Activated naive CD8-positive, alpha-beta T cell treated with anti-CD3 and anti-CD28 coated beads for 36 hours (primary cell): ENCODE measurements at regions not wholly inside any gene's neighbourhood (a gene's known extent, or its start where the extent isn't known, plus 50 kb on each side); places are given as distances from the start of the nearest gene placed in this dataset.

Source experiments
- DNase-seq: peaks from one replicate; pipeline ENCODE4 v3.0.0; 2021
- H3K27ac Mint-ChIP-seq: one replicate; pipeline ENCODE4 v1.8.0; 2022; ENCODE audit warnings: mild to moderate bottlenecking, moderate library complexity, mixed read lengths
- H3K27me3 Mint-ChIP-seq: one replicate; pipeline ENCODE4 v1.8.0; 2022; ENCODE audit warnings: mild to moderate bottlenecking, mixed read lengths
- H3K36me3 Mint-ChIP-seq: one replicate; pipeline ENCODE4 v1.8.0; 2021; ENCODE audit warnings: mild to moderate bottlenecking, mixed read lengths
- H3K4me1 Mint-ChIP-seq: one replicate; pipeline ENCODE4 v1.8.0; 2021; ENCODE audit warnings: mixed read lengths
- H3K4me3 Mint-ChIP-seq: one replicate; pipeline ENCODE4 v1.8.0; 2022; ENCODE audit warnings: mild to moderate bottlenecking, moderate library complexity, mixed read lengths
- H3K9me3 Mint-ChIP-seq: one replicate; pipeline ENCODE4 v1.8.0; 2022; ENCODE audit warnings: mixed read lengths

- Mint-ChIP-seq H3K4me3 (no peak overlapping the region), H3K36me3 (no peaks in the 10 kb centered on the region), H3K9me3 (no peaks in the 10 kb centered on the region), H3K4me1 (no peaks in the 10 kb centered on the region), H3K27ac (no peak overlapping the region), H3K27me3 (peaks cover 11% of the 10 kb centered on the region)
- no peak for DNase-seq
Observed at GRCh38 chr18:35770376-35771014, 189.0 kb downstream of the GALNT1 start.

GRCh38 chr18:35771172-35771571 lies 189.6 kb downstream of the GALNT1 start:
- DNase-seq, result no peak

GRCh38 chr18:35775887-35776286 lies 194.3 kb downstream of the GALNT1 start:
- no peak overlapping the region for H3K4me3 Mint-ChIP-seq
- H3K4me1 Mint-ChIP-seq, result no peaks in the 10 kb centered on the region
- no peak for DNase-seq
- no peaks in the 10 kb centered on the region for H3K36me3 Mint-ChIP-seq
- peaks cover 9% of the 10 kb centered on the region for H3K27me3 Mint-ChIP-seq
- H3K9me3 Mint-ChIP-seq, result peaks cover 2% of the 10 kb centered on the region
- no peak overlapping the region for H3K27ac Mint-ChIP-seq

More at GRCh38 chr18:35771172-35771571, 189.6 kb downstream of the GALNT1 start:
- H3K27ac Mint-ChIP-seq, result no peak overlapping the region
- H3K36me3 Mint-ChIP-seq, result no peaks in the 10 kb centered on the region
- no peaks in the 10 kb centered on the region for H3K4me1 Mint-ChIP-seq
- no peak overlapping the region for H3K4me3 Mint-ChIP-seq
- H3K27me3 Mint-ChIP-seq, result peaks cover 11% of the 10 kb centered on the region
- H3K9me3 Mint-ChIP-seq, result no peaks in the 10 kb centered on the region

GRCh38 chr18:35776473-35776872 lies 194.9 kb downstream of the GALNT1 start:
- Mint-ChIP-seq H3K4me3 (no peak overlapping the region), H3K4me1 (no peaks in the 10 kb centered on the region)

DNA sequence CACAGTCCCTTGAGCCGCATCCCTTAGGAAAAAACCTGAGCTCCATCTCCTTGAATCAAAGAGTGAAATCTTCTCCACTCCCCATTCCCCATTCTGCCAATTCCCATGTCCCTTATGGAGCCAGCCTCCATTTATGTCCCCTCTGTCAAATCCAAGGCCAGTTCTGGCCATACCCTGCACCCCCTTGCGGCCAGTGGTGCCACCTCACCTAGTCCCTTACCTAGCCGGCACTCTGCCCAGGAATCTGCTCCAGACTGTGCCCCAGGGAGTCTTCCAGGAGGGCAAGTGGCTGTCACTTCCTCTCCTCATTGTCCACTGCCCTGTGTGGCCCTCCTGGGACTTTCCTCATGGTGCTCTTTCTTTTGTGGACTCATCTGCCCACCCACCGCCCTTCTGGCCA lies 195.4 kb upstream of the RMP24 start:
- Mint-ChIP-seq H3K9me3 (peaks cover 2% of the 10 kb centered on the region), H3K27me3 (peaks cover 9% of the 10 kb centered on the region), H3K27ac (no peak overlapping the region), H3K36me3 (no peaks in the 10 kb centered on the region), H3K4me3 (no peak overlapping the region), H3K4me1 (no peaks in the 10 kb centered on the region)
- no peak for DNase-seq

More at GRCh38 chr18:35776473-35776872, 194.9 kb downstream of the GALNT1 start:
- DNase-seq, result no peak
- peaks cover 9% of the 10 kb centered on the region for H3K27me3 Mint-ChIP-seq
- no peak overlapping the region for H3K27ac Mint-ChIP-seq
- H3K36me3 Mint-ChIP-seq, result no peaks in the 10 kb centered on the region
- peaks cover 2% of the 10 kb centered on the region for H3K9me3 Mint-ChIP-seq

DNA sequence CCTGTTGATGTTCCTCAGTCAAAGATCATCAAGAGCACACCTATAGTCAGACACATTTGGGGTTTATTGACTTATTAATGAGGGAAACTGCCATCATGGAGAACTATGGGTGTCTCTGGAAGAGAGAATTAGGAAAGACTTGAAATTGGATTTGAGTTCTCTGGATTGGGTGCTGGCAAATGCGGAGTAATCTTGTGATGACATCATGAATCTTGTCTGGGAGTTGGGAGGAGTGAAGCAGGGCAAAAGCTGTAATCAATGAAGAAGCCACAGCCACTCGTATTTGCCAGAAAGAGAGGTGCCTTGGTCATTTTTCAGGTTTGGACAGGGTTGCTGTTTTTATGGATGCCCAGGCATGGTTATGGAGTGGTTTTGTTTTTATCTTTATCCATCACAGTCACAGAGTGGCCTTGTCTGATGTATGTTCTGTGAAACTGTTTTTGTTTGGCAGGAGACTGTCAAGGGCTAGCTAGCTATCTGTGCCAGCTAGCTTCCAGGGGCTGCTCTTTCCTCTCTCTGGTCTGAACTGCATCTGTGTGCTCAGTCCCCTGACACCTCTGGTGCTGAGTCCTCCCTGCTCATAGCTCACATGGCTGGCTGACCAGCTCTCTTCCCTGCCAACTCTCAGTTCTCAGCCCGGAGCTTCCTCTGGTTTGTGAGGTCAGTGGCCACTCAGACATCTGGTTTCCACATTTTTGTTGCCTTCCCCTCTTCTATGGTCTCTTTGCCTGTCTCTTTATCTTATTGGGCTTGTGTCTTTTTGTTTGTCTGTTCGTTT lies 193.4 kb upstream of the RMP24 start:
- H3K9me3 Mint-ChIP-seq, result peaks cover 2% of the 10 kb centered on the region
- no peaks in the 10 kb centered on the region for H3K4me1 Mint-ChIP-seq
- H3K27ac Mint-ChIP-seq, result no peak overlapping the region
- no peak for DNase-seq
- peaks cover 9% of the 10 kb centered on the region for H3K27me3 Mint-ChIP-seq
- no peak overlapping the region for H3K4me3 Mint-ChIP-seq
- no peaks in the 10 kb centered on the region for H3K36me3 Mint-ChIP-seq

DNA sequence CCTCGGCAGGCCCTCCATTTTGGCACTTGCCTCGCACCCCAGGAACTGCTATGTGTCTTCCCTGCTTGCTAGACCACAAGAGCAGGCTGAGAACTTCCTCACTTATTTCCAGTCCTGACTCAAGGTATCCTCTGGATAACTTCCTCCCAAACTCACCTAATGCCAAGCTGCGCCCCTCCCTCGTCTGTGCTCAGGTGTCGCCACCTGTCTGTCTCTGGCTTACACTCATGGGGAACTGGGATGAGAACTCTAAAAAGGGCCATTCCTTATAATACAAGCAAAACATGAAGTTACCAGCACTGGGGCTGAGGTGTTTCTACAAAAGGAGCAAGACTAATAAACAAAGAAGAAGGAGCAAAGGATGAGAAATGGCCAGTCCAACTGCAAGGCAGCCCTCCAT lies 191.5 kb upstream of the RMP24 start:
- Mint-ChIP-seq H3K9me3 (peaks cover 2% of the 10 kb centered on the region), H3K27ac (no peak overlapping the region), H3K4me3 (no peak overlapping the region), H3K27me3 (peaks cover 3% of the 10 kb centered on the region), H3K4me1 (no peaks in the 10 kb centered on the region), H3K36me3 (no peaks in the 10 kb centered on the region)
- DNase-seq, result no peak

GRCh38 chr18:35782926-35783325 lies 189.6 kb upstream of the RMP24 start:
- Mint-ChIP-seq H3K4me1 (no peaks in the 10 kb centered on the region), H3K27ac (no peak overlapping the region), H3K4me3 (no peak overlapping the region), H3K36me3 (no peaks in the 10 kb centered on the region), H3K9me3 (no peaks in the 10 kb centered on the region), H3K27me3 (peaks cover 5% of the 10 kb centered on the region)
- DNase-seq, result no peak

DNA sequence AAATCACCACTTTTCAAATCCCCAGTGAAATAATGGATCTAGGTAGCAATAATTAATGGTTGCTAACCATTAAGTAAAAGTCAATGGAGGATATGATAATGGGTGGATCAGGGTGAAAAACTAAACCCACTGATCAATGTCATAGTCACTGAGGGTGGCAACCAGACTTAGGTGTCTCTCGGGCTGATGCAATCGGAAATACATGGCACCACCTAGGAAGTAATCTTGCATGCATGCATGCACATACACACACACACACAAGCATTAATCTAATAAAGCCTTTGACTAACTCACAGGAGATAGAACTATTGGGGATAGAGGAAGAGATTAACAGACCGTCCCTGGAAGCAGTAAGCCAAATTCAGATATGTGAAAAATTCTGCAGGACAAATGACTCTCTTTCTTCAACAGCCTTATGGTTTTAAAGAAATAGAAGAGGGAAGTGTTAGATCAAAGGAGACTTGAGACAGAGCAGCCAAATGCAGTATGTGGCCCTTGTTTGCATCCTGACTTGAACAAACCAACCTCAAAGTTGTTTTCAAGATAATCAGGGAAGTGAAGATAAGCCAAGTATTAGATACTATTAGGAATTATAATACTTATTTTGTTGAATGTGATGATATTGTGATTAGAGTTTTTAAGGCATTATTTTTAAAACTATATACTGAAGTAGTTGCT lies 186.0 kb upstream of the RMP24 start:
- Mint-ChIP-seq H3K27ac (no peak overlapping the region), H3K27me3 (peaks cover 8% of the 10 kb centered on the region), H3K4me1 (no peaks in the 10 kb centered on the region), H3K9me3 (no peaks in the 10 kb centered on the region), H3K4me3 (no peak overlapping the region), H3K36me3 (no peaks in the 10 kb centered on the region)
- no peak for DNase-seq

DNA sequence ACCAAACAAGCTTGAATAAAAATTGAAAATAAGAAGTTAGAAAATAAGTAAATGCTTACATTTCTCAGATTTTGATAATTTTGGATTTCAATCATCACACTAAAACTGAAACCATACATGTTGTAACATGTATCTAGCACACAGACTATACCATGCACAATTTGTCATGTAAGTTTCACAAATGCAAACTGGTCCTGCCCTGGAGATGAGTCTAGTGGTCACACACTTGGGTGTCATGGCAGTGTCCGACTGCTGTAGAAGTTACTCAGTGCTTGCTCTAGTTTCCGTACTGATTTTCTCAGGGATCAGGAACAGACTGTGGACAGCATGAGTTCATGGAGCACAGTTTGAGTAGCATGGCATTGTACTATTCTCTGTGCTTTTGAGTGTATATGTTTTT lies 182.9 kb upstream of the RMP24 start:
- Mint-ChIP-seq H3K4me1 (no peaks in the 10 kb centered on the region), H3K9me3 (no peaks in the 10 kb centered on the region), H3K36me3 (no peaks in the 10 kb centered on the region), H3K27ac (no peak overlapping the region), H3K27me3 (peaks cover 23% of the 10 kb centered on the region), H3K4me3 (no peak overlapping the region)
- DNase-seq, result no peak

DNA sequence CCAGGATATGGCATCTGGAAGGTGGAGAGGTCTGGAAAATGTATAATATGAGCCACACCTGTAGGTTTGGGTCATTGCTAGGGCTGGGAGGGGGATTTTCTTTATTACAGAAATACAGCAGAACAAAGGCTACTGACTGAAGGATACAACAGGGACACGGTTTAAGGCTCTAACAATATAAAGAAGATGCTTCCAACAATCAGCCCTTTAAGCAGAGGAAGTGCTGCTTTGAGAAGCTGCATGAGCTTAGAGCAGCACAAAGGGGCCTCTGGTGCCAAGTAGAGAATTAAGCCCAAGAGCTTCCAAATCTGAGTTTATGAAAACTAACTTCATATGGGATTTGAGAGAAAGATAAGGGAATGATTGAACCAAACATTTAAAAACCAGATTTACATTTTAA lies 174.5 kb upstream of the RMP24 start:
- Mint-ChIP-seq H3K27ac (no peak overlapping the region), H3K9me3 (no peaks in the 10 kb centered on the region), H3K4me3 (no peak overlapping the region), H3K27me3 (peaks cover 15% of the 10 kb centered on the region), H3K4me1 (no peaks in the 10 kb centered on the region), H3K36me3 (no peaks in the 10 kb centered on the region)
- no peak for DNase-seq

DNA sequence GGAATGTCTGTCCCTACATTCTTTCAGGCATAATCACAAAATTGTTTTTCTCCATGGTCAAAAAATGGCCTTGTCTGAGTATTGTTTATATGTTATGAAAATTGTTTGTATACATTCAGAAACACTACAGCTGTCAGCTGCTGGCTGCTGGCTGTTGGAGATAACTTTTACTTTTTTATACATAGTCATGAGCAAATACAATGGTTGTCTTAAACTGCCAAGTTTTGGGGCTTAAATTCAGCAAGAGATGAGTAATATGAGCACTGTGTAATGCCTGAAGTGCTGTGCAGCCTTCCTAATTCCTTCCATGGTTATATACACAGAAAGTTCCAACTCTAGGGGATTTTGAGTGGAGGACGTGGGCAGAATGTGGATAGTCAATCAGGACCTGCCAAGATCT lies 168.9 kb upstream of the RMP24 start:
- H3K36me3 Mint-ChIP-seq, result no peaks in the 10 kb centered on the region
- peaks cover 43% of the 10 kb centered on the region for H3K27me3 Mint-ChIP-seq
- H3K4me1 Mint-ChIP-seq, result no peaks in the 10 kb centered on the region
- no peak overlapping the region for H3K4me3 Mint-ChIP-seq
- H3K9me3 Mint-ChIP-seq, result no peaks in the 10 kb centered on the region
- H3K27ac Mint-ChIP-seq, result no peak overlapping the region
- DNase-seq, result no peak

- H3K27ac Mint-ChIP-seq, result no peak overlapping the region
- no peaks in the 10 kb centered on the region for H3K9me3 Mint-ChIP-seq
- peaks cover 43% of the 10 kb centered on the region for H3K27me3 Mint-ChIP-seq
- no peak overlapping the region for H3K4me3 Mint-ChIP-seq
- no peak for DNase-seq
- H3K4me1 Mint-ChIP-seq, result peaks cover 3% of the 10 kb centered on the region
- no peaks in the 10 kb centered on the region for H3K36me3 Mint-ChIP-seq
Observed at GRCh38 chr18:35804377-35804776, 168.1 kb upstream of the RMP24 start.

DNA sequence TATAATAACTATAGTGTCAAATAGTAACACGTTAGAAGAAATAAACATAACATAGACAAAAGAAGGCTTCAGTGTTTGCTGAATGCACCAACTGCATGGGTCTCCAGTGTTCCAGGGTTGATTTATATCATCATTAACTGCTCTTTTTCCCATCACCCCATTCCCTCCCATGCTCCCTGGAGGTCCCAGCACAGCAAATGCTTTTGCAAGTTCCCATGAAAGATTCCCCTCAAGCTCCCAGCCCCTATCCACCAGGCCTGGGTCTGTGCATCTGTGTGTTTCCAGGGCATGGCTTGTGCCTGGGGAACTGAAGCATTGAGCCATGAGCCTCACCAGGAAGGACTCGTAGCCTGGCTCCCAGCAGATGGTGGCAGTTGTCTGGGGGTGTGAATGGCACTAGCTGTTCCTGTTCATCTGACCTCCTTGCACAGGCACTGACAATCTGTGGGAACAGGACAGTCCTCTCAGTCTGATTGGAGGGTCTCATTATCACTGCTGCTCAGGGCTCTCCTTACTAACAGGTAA lies 164.6 kb upstream of the RMP24 start:
- DNase-seq, result no peak
- Mint-ChIP-seq H3K36me3 (no peaks in the 10 kb centered on the region), H3K4me3 (no peak overlapping the region), H3K4me1 (peaks cover 15% of the 10 kb centered on the region), H3K27ac (no peak overlapping the region), H3K9me3 (no peaks in the 10 kb centered on the region), H3K27me3 (peaks cover 62% of the 10 kb centered on the region)

DNA sequence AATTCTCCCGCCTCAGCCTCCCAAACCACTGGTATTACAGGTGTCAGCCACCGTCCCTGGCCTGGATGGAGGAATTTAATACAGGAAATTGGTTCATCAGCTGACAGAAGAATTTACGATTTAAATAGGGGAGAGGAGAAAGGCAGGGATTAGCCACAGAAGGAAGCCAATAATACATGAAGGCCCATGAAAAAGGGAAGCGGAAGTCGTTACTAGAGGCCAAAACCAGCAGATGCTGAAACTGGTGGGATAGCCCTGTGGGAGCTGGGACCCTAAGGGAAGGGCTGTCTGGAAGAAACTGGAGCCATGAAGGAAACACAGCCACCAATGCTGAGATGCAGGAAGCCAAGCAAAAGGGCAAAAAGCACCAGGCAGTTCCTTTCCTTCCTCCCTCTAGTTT lies 163.7 kb upstream of the RMP24 start:
- Mint-ChIP-seq H3K36me3 (no peaks in the 10 kb centered on the region), H3K4me1 (peaks cover 15% of the 10 kb centered on the region), H3K27ac (no peak overlapping the region), H3K9me3 (peaks cover 3% of the 10 kb centered on the region), H3K27me3 (peaks cover 63% of the 10 kb centered on the region), H3K4me3 (no peak overlapping the region)
- no peak for DNase-seq
